Spleen (tissue), 7 donors: ENCODE measurements at regions not wholly inside any gene's neighbourhood (a gene's known extent, or its start where the extent isn't known, plus 50 kb on each side); places are given as distances from the start of the nearest gene placed in this dataset.

Experiments
- CTCF ChIP-seq, 11 experiments: fragments of 200-600 bp in 7 of 11; fragments of 450-650 bp in 4 of 11; sonication (generic) in 4 of 11; IDR thresholded peaks in 8 of 11; conservative IDR thresholded peaks in 3 of 11; 1 replicate in 7 of 11; 2 replicates in 4 of 11; pipeline versions ENCODE4 v1.4.0 to v1.8.0; 2016 to 2021; ENCODE audit warnings: antibody characterized with exemption in 11 of 11, inconsistent platforms in 4 of 11, mild to moderate bottlenecking in 1 of 11
- POLR2A ChIP-seq, 3 donors: fragments of 450-650 bp; IDR thresholded peaks; one replicate each; pipeline ENCODE4 v1.5.1; 2017; ENCODE audit warnings: antibody characterized with exemption in 3 of 3, mild to moderate bottlenecking in 1 of 3
- donor health status: DM: no; HTN: no; CAD: no; lungs with moderate emphysema.
- donor health status: DM: no; HTN: no; CAD: no.
- donor health status: DM: no; HTN: no; CAD: no.

- TF ChIP-seq CTCF (IDR thresholded peaks at IDR 0.05 in 8 of 11, conservative IDR thresholded peaks at IDR 0.05 in 3 of 11) (no peak), POLR2A (IDR thresholded peaks at IDR 0.05) (no peak)
Observed at GRCh38 chr11:103596315-103596714, 440.1 kb upstream of the DDI1 start.
